DOHH2 (cell line): ENCODE measurements at regions not wholly inside any gene's neighbourhood (a gene's known extent, or its start where the extent isn't known, plus 50 kb on each side); places are given as distances from the start of the nearest gene placed in this dataset.

Experiments used
- EZH2phosphoT487 ChIP-seq: fragments of 200-600 bp; sonication (generic); IDR thresholded peaks from 2 replicates; pipeline ENCODE4 v1.6.1; 2017; ENCODE audit warnings: borderline replicate concordance, mild to moderate bottlenecking, antibody characterized with exemption, low read length, moderate library complexity, mixed read lengths
- TF ChIP-seq, protein P1 (sequence below): fragments of 200-600 bp; sonication (generic); IDR thresholded peaks from one replicate; pipeline ENCODE4 v1.5.1; 2014; ENCODE audit warnings: antibody characterized with exemption, mild to moderate bottlenecking, low read depth, low read length; ENCODE audit not compliant: poor library complexity, severe bottlenecking

DNA sequence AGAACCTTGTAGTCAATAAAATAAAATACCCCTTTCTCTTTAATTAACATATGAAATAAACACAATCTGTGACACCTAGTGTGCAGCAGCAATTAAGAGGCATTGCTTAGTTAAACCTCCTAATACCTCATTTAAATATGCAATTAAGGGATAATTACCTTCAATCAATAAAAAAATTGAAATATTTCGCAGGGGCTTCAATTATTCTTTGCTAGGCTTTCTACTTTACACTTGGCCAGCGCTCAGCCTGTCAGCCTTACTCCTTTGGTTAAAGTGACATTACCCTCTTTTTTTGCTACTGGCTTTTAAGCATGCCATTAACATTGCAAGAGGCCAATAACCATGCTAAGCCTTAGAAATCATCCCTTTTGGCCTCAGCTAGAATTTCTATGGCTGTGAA is 327.5 kb upstream of the ZNF521 start:
- TF ChIP-seq, protein P1, sequence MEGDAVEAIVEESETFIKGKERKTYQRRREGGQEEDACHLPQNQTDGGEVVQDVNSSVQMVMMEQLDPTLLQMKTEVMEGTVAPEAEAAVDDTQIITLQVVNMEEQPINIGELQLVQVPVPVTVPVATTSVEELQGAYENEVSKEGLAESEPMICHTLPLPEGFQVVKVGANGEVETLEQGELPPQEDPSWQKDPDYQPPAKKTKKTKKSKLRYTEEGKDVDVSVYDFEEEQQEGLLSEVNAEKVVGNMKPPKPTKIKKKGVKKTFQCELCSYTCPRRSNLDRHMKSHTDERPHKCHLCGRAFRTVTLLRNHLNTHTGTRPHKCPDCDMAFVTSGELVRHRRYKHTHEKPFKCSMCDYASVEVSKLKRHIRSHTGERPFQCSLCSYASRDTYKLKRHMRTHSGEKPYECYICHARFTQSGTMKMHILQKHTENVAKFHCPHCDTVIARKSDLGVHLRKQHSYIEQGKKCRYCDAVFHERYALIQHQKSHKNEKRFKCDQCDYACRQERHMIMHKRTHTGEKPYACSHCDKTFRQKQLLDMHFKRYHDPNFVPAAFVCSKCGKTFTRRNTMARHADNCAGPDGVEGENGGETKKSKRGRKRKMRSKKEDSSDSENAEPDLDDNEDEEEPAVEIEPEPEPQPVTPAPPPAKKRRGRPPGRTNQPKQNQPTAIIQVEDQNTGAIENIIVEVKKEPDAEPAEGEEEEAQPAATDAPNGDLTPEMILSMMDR, result no peak
- TF ChIP-seq EZH2phosphoT487, result no peak
